GM19043 (cell line): ENCODE measurements at regions not wholly inside any gene's neighbourhood (a gene's known extent, or its start where the extent isn't known, plus 50 kb on each side); places are given as distances from the start of the nearest gene placed in this dataset.
"Not testable (repeated sequence)": the region's sequence is repeated elsewhere in the genome, so short reads cannot be mapped to it uniquely, and the experiment has no call there.

Source experiments
- ATAC-seq: cut with Tn5 transposase; IDR thresholded peaks from one replicate; pipeline ENCODE4 v1.9.1; 2021; ENCODE audit warnings: low read depth; ENCODE audit not compliant: unreplicated experiment

GRCh38 chr13:30520571-30520970 is 54.8 kb upstream of the HMGB1 start:
- no peak for ATAC-seq

- no peak for ATAC-seq
These were observed 57.5 kb upstream of the HMGB1 start for GRCh38 chr13:30523211-30523610.

- ATAC-seq = not testable (repeated sequence)
These were observed 58.1 kb upstream of the HMGB1 start for GRCh38 chr13:30523817-30524216.

- ATAC-seq = not testable (repeated sequence)
These were observed 59.5 kb upstream of the HMGB1 start for GRCh38 chr13:30525212-30525611.

GRCh38 chr13:30526612-30527495 is 61.1 kb upstream of the HMGB1 start:
- no peak for ATAC-seq

GRCh38 chr13:30529085-30529834 is 63.5 kb upstream of the HMGB1 start:
- no peak for ATAC-seq

- ATAC-seq = no peak
These were observed 69.3 kb upstream of the HMGB1 start for GRCh38 chr13:30535046-30535445.

- ATAC-seq = no peak
These were observed 72.4 kb upstream of the USPL1 start for GRCh38 chr13:30545320-30545719.

- ATAC-seq = not testable (repeated sequence)
These were observed 69.7 kb upstream of the USPL1 start for GRCh38 chr13:30548046-30548445.

GRCh38 chr13:30551189-30551588 is 66.5 kb upstream of the USPL1 start:
- ATAC-seq = peak; percentile 61

GRCh38 chr13:30552567-30552966 is 65.2 kb upstream of the USPL1 start:
- ATAC-seq = no peak

- no peak for ATAC-seq
These were observed 58.4 kb upstream of the USPL1 start for GRCh38 chr13:30559274-30559673.

- ATAC-seq = no peak
These were observed 57.5 kb upstream of the USPL1 start for GRCh38 chr13:30560212-30560611.

- ATAC-seq = no peak
These were observed 56.2 kb upstream of the USPL1 start for GRCh38 chr13:30561511-30561910.

- ATAC-seq = no peak
These were observed 53.2 kb upstream of the USPL1 start for GRCh38 chr13:30564489-30564888.

GRCh38 chr13:30565658-30566057 is 52.1 kb upstream of the USPL1 start:
- ATAC-seq = no peak

- ATAC-seq = no peak
These were observed 50.6 kb upstream of the USPL1 start for GRCh38 chr13:30567072-30567471.
